Fibroblast of pulmonary artery (primary cell): ENCODE measurements at regions not wholly inside any gene's neighbourhood (a gene's known extent, or its start where the extent isn't known, plus 50 kb on each side); places are given as distances from the start of the nearest gene placed in this dataset.
A peak's percentile ranks its signal among the peaks of the same experiment; 100 is the strongest.
"Not testable (repeated sequence)": the region's sequence is repeated elsewhere in the genome, so short reads cannot be mapped to it uniquely, and the experiment has no call there.

Experiments
- DNase-seq: peaks from one replicate; pipeline ENCODE4 v3.0.0-alpha.2; 2010; ENCODE audit warnings: low read depth
- H3K4me3 ChIP-seq: replicated peaks from 2 replicates; pipeline ENCODE4 v1.5.1; 2011; ENCODE audit warnings: low read depth, mild to moderate bottlenecking, control low read depth, low read length, moderate library complexity
- CTCF ChIP-seq: IDR thresholded peaks from 2 replicates; pipeline ENCODE4 v1.5.1; 2011; ENCODE audit warnings: mild to moderate bottlenecking, control low read depth, low read length, inconsistent platforms; ENCODE audit errors: missing control alignments

- DNase-seq, result peak; percentile 96
- no peak for TF ChIP-seq CTCF
- H3K4me3 ChIP-seq, result no peak overlapping the region
Measured at GRCh38 chr1:38727684-38728584, 131.6 kb downstream of the RRAGC start.

DNA sequence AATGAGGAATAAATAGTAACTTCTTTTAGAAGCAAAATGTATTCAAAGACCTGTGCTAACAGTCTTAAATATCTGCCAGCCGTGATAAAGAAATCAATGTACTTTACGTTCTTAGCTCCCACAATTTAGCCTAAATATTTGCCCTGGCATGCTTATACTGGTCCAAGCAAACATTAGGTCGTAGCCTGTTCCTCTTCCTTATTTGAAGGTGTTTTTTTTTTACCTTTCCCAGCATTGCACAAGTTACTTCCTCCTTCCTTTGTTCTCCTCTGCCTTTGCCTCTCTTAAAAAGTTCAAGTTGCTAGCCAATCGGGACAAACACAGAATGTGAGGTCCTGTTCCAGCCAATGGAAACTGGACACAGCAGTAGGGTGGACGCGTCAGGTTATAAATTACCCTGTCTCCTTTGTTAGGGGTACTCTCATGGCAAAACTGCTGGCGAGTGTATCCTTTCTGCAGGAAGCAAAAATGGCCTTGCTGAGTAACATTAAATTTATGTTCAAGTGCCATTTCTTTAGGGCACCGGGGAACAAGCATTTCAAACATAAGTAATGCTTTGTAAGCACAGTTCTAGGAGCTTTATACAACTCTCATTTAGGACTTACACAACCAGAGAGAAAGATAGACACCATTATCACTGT, 134.1 kb downstream of the RRAGC start:
- not testable (repeated sequence) for H3K4me3 ChIP-seq, DNase-seq

DNA sequence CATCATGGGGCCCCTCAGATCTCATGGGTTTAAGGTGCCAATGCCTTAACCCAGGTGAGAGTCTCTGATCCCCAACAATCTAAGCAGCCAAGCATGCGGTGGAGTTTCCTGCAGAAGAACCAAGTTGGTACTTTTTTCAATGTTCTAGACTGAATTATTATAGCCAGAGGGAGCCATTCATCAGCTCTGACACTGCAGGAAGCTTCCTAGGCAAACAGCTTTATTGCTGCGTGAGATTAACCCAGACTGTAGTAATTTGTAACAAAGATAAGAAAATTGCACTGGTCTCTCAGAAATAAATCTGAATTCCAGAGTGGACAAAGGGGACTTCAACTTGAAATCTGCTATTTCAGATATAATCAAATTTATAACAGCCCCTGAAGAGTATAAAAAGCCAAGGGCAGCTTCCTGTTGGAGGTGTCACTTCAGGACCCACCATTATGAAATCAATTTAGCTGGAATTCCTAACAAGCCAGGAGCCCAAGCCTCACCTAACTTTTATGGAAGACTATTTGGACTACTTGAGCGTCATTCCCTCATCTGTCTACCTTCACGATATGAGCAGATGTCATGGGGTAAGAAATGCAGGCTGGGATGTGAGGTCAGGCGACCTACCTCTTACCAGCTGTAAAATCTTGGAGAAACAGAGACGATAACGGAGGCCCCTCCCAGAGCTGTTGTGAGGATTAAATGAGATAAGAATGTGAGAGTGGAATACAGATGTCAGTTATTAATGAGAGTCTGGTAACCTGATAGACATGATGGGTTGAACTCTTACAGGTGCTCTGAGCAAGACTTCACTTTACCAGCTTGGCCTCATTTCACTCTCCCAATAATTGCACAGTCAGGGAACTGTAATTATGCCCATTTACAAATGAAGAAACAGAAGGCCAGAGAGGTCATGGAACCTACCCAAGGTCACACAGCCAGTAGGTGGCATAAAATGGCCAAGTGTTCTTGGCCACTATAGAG, 135.1 kb downstream of the RRAGC start:
- no peak overlapping the region for H3K4me3 ChIP-seq
- no peak for TF ChIP-seq CTCF
- DNase-seq, result no peak

- DNase-seq, result no peak
- no peak for TF ChIP-seq CTCF
- no peak overlapping the region for H3K4me3 ChIP-seq
Measured at GRCh38 chr1:38721816-38722215, 137.8 kb downstream of the RRAGC start.

GRCh38 chr1:38719880-38720279, 139.7 kb downstream of the RRAGC start:
- no peak for TF ChIP-seq CTCF
- no peak for DNase-seq
- H3K4me3 ChIP-seq, result no peak overlapping the region

- no peak for TF ChIP-seq CTCF
- H3K4me3 ChIP-seq, result no peak overlapping the region
- no peak for DNase-seq
Measured at GRCh38 chr1:38718031-38718430, 141.5 kb downstream of the RRAGC start.

DNA sequence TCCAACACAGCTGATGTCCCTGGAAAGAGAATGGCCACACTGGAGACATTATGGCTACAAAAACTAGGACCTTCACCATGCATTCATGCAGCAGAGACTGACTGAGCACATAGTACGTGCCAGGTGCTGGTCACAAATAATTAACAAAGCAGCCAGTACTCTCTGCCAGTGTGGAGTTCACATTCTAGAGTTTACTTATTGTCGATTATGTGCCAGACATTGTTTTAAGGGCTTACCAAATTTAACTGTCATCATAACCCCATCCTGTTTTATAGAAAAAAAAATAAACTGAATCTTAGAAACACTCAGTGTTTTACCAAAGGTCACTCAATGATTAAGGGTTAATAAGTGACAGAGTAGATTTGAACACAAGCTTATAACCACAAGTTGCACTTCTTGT, 143.3 kb downstream of the RRAGC start:
- DNase-seq, result no peak
- H3K4me3 ChIP-seq, result no peak overlapping the region
- TF ChIP-seq CTCF, result no peak
